IMR-90 (cell line): ENCODE measurements at regions not wholly inside any gene's neighbourhood (a gene's known extent, or its start where the extent isn't known, plus 50 kb on each side); places are given as distances from the start of the nearest gene placed in this dataset.

Experiments
- ATAC-seq: fragments of 200-7000 bp; cut with Tn5 transposase; 2 replicates; pipeline ENCODE4 v1.9.1; 2020; ENCODE audit warnings: low read depth, mild to moderate bottlenecking, moderate library complexity
- BruUV-seq: library from RNA; stranded (reverse); fragments of 400-500 nt; replicated peaks from 2 replicates; lab custom pipeline; 2021; lab: Mats Ljungman, UMichigan
- CTCF ChIA-PET: fragments of 300-600 bp; formaldehyde crosslinking; extraction: SDS; loops from one replicate; lab custom pipeline; 2021; ENCODE audit warnings: antibody characterized with exemption; lab: Yijun Ruan, JAX
- POLR2A ChIA-PET: fragments of 300-600 bp; sonication (Branson Sonifier 250); formaldehyde crosslinking; loops from one replicate; lab custom pipeline; 2022; ENCODE audit warnings: antibody characterized with exemption; ENCODE audit not compliant: unreplicated experiment; lab: Charles Lee
- DNase-seq: peaks from one replicate; pipeline ENCODE4 v3.0.0; 2013
- H2AFZ ChIP-seq: replicated peaks from 2 replicates; pipeline ENCODE3; 2013; ENCODE audit warnings: low read length, mild to moderate bottlenecking; ENCODE audit not compliant: poor library complexity
- H2AK5ac ChIP-seq: 2 replicates; pipeline ENCODE4 v1.6.1; 2013; ENCODE audit warnings: low read depth, low read length, inconsistent platforms
- H2AK9ac ChIP-seq: replicated peaks from 2 replicates; pipeline ENCODE3; 2013; ENCODE audit warnings: mild to moderate bottlenecking, low read depth, low read length, moderate library complexity; ENCODE audit not compliant: poor library complexity
- H2BK120ac ChIP-seq: 2 replicates; pipeline ENCODE4 v1.6.1; 2013; ENCODE audit warnings: low read depth, low read length, inconsistent platforms
- H2BK15ac ChIP-seq: 3 replicates; pipeline ENCODE4 v1.6.1; 2013; ENCODE audit warnings: low read depth, low read length, inconsistent platforms
- H2BK20ac ChIP-seq: 2 replicates; pipeline ENCODE4 v1.6.1; 2013; ENCODE audit warnings: low read depth, mild to moderate bottlenecking, inconsistent platforms, low read length, moderate library complexity
- H2BK5ac ChIP-seq: 2 replicates; pipeline ENCODE4 v1.6.1; 2013; ENCODE audit warnings: mild to moderate bottlenecking, low read depth, low read length, inconsistent platforms; ENCODE audit not compliant: poor library complexity, severe bottlenecking
- H3K14ac ChIP-seq: replicated peaks from 2 replicates; pipeline ENCODE4 v1.6.1; 2013; ENCODE audit warnings: low read depth, low read length, inconsistent platforms
- H3K18ac ChIP-seq: 2 replicates; pipeline ENCODE4 v1.6.1; 2013; ENCODE audit warnings: low read depth, low read length, control low read depth
- H3K23ac ChIP-seq: 2 replicates; pipeline ENCODE4 v1.6.1; 2013; ENCODE audit warnings: low read depth, low read length, inconsistent platforms
- H3K27ac ChIP-seq: 2 replicates; pipeline ENCODE4 v1.5.1; 2013; ENCODE audit warnings: mild to moderate bottlenecking, control low read depth, low read length; ENCODE audit not compliant: insufficient read depth
- H3K27me3 ChIP-seq: 2 replicates; pipeline ENCODE4 v1.6.1; 2013; ENCODE audit warnings: low read length; ENCODE audit not compliant: control insufficient read depth, insufficient read depth
- H3K36me3 ChIP-seq: 2 replicates; pipeline ENCODE4 v1.6.1; 2013; ENCODE audit warnings: low read length, mixed read lengths; ENCODE audit not compliant: control insufficient read depth, insufficient read depth
- H3K4ac ChIP-seq: 2 replicates; pipeline ENCODE4 v1.6.1; 2013; ENCODE audit warnings: low read depth, low read length, inconsistent platforms
- H3K4me1 ChIP-seq: 2 replicates; pipeline ENCODE4 v1.6.1; 2013; ENCODE audit warnings: low read length, mixed read lengths; ENCODE audit not compliant: control insufficient read depth, insufficient read depth
- H3K4me2 ChIP-seq: 2 replicates; pipeline ENCODE4 v1.6.1; 2013; ENCODE audit warnings: low read depth, mild to moderate bottlenecking, control low read depth, low read length, moderate library complexity
- H3K4me3 ChIP-seq: 2 replicates; pipeline ENCODE4 v1.5.1; 2013; ENCODE audit warnings: low read depth, mild to moderate bottlenecking, control low read depth, low read length, moderate library complexity; ENCODE audit not compliant: insufficient read depth
- H3K56ac ChIP-seq: 2 replicates; pipeline ENCODE4 v1.6.1; 2013; ENCODE audit warnings: low read length, inconsistent platforms; ENCODE audit not compliant: insufficient read depth; ENCODE audit errors: extremely low read depth
- H3K79me1 ChIP-seq, 2 experiments: 2 replicates each; pipeline ENCODE4 v1.6.1; 2013; ENCODE audit warnings: low read length in 2 of 2, inconsistent platforms in 1 of 2, low read depth in 1 of 2
- H3K9ac ChIP-seq: 2 replicates; pipeline ENCODE4 v1.6.1; 2013; ENCODE audit warnings: low read depth, low read length, control low read depth
- H3K9me1 ChIP-seq: 2 replicates; pipeline ENCODE4 v1.6.1; 2013; ENCODE audit warnings: low read length, inconsistent platforms; ENCODE audit not compliant: insufficient read depth
- H3K9me3 ChIP-seq: 2 replicates; pipeline ENCODE4 v1.6.1; 2013; ENCODE audit warnings: low read length; ENCODE audit not compliant: control insufficient read depth, insufficient read depth
- H4K20me1 ChIP-seq: 2 replicates; pipeline ENCODE4 v1.6.1; 2013; ENCODE audit warnings: low read length, inconsistent platforms; ENCODE audit not compliant: insufficient read depth
- H4K5ac ChIP-seq: 2 replicates; pipeline ENCODE4 v1.6.1; 2013; ENCODE audit warnings: mild to moderate bottlenecking, low read depth, low read length, control low read depth
- H4K8ac ChIP-seq, 2 experiments: 2 replicates each; pipeline ENCODE4 v1.6.1; 2013; ENCODE audit warnings: low read depth in 2 of 2, low read length in 2 of 2, control low read depth in 1 of 2, inconsistent platforms in 1 of 2
- H4K91ac ChIP-seq: 2 replicates; pipeline ENCODE4 v1.6.1; 2013; ENCODE audit warnings: low read depth, low read length, inconsistent platforms; ENCODE audit not compliant: insufficient read depth
- BHLHE40 ChIP-seq: fragments of 150-350 bp; IDR thresholded peaks from 2 replicates; pipeline ENCODE4 v1.6.1; 2016; ENCODE audit warnings: mild to moderate bottlenecking, low read depth, low read length
- CEBPB ChIP-seq: IDR thresholded peaks from 2 replicates; pipeline ENCODE4 v1.6.1; 2012; ENCODE audit warnings: low read depth, low read length, improper control_type of control experiment
- FOS ChIP-seq: fragments of 150-350 bp; IDR thresholded peaks from 2 replicates; pipeline ENCODE4 v1.6.1; 2016; ENCODE audit warnings: low read depth, low read length
- MAZ ChIP-seq: IDR thresholded peaks from 2 replicates; pipeline ENCODE4 v1.6.1; 2012; ENCODE audit warnings: low read depth, mild to moderate bottlenecking, low read length, improper control_type of control experiment, moderate library complexity, borderline replicate concordance
- MXI1 ChIP-seq: IDR thresholded peaks from 2 replicates; pipeline ENCODE4 v1.6.1; 2012; ENCODE audit warnings: low read depth, mild to moderate bottlenecking, low read length, moderate library complexity, borderline replicate concordance
- SMC3 ChIP-seq: fragments of 150-350 bp; IDR thresholded peaks from 2 replicates; pipeline ENCODE4 v1.6.1; 2016; ENCODE audit warnings: low read depth, mild to moderate bottlenecking, antibody characterized with exemption, low read length, moderate library complexity
- USF2 ChIP-seq: fragments of 150-350 bp; IDR thresholded peaks from 2 replicates; pipeline ENCODE4 v1.6.1; 2017; ENCODE audit warnings: mild to moderate bottlenecking, antibody characterized with exemption, low read length, low read depth
- WGBS, 2 experiments: methylation state at CpG; one replicate each; pipeline versions ENCODE4 v1.1.5 to v1.1.7; 2013; ENCODE audit warnings: missing lambda C conversion rate in 2 of 2; ENCODE audit not compliant: insufficient read length in 1 of 2; ENCODE audit errors: extremely low coverage in 2 of 2; 5-methylcytosine and 5-hydroxymethylcytosine counted together
- dilution Hi-C: fragments of 300-500 bp; cut with HindIII; formaldehyde crosslinking; loops from one replicate; pipeline ENCODE4 v1.14.3; 2018; ENCODE audit warnings: low sequenced_read_pairs; ENCODE audit not compliant: unreplicated experiment
- in situ Hi-C: fragments of 300-500 bp; cut with MboI; formaldehyde crosslinking; loops from 3 replicates; pipeline ENCODE4 v1.14.3; 2019; ENCODE audit warnings: low sequenced_read_pairs, inconsistent platforms, mixed read lengths
- intact Hi-C: fragments of 100-400 bp; cut with micrococcal nuclease; formaldehyde crosslinking; loops from 2 replicates; pipeline ENCODE4 v1.10.0; 2022
- TF ChIP-seq, protein P1 (sequence below): fragments of 150-350 bp; IDR thresholded peaks from 2 replicates; pipeline ENCODE4 v1.6.1; 2016; ENCODE audit warnings: low read depth, mild to moderate bottlenecking, low read length, moderate library complexity, borderline replicate concordance

DNA sequence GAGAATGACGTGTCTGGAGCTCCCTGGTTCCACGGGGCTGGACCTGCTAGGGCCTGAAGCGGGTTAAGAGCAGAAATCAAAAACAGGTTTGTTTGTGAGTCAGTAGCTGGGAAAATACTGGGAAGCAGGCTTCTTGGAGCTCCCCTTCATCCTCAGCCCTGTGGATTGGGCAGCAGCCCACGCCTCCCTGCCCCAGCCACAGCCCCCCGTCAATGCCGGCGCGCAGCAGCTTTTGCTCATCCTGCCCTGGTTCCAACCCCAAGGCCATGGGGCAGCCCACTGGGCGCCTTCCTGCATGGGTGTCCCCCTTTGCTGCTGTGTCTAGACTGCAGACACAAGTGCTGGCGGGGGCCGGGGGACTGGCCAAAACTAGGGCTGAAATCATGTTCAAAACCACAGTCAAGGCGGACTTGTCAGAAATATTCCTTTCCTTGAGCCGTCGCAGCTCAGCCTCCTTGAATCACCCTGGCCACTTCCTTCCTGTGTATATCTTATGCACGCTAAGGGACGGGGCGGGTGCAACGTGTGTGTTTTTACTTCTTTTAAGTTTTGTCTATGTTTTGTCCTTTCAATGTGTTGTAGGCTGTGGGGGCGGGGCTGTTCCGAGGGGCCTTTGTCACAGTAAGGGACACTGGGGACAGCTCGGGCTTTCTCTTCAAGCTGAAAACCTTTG, 108.1 kb downstream of the KLF13 start:
- Histone ChIP-seq H2BK120ac (peak overlapping the region; percentile 91), H3K36me3 (no peaks in the 10 kb centered on the region), H3K4me2 (peak overlapping the region; percentile 54), H2AK9ac (peak overlapping the region; percentile 76), H3K27me3 (no peaks in the 10 kb centered on the region), H3K23ac (peak overlapping the region; percentile 85), H3K9me3 (no peaks in the 10 kb centered on the region), H3K4me3 (no peak overlapping the region), H3K79me1 (no peaks in the 10 kb centered on the region), H2AK5ac (peak overlapping the region; percentile 92), H4K8ac (peak overlapping the region; percentile 39 to 83), H3K9ac (peak overlapping the region; percentile 31), H4K5ac (peak overlapping the region; percentile 60), H2AFZ (peak overlapping the region; percentile 86), H3K18ac (peak overlapping the region; percentile 45), H2BK5ac (peak overlapping the region; percentile 76), H3K27ac (peak overlapping the region; percentile 72), H2BK20ac (peak overlapping the region; percentile 89), H4K20me1 (no peaks in the 10 kb centered on the region), H3K14ac (peak overlapping the region; percentile 76), H4K91ac (peak overlapping the region; percentile 81), H3K4ac (peak overlapping the region; percentile 94), H3K56ac (peak overlapping the region; percentile 67; the same call in 1 of the 2 replicates), H3K4me1 (peaks cover 14% of the 10 kb centered on the region), H2BK15ac (peak overlapping the region; percentile 87; the same call in 2 of the 3 replicates), H3K9me1 (peaks cover 13% of the 10 kb centered on the region)
- BruUV-seq, result no TSS peak
- no peak for TF ChIP-seq USF2
- peak; percentile 19; the same call in 1 of the 2 replicates for TF ChIP-seq MXI1
- TF ChIP-seq, protein P1, sequence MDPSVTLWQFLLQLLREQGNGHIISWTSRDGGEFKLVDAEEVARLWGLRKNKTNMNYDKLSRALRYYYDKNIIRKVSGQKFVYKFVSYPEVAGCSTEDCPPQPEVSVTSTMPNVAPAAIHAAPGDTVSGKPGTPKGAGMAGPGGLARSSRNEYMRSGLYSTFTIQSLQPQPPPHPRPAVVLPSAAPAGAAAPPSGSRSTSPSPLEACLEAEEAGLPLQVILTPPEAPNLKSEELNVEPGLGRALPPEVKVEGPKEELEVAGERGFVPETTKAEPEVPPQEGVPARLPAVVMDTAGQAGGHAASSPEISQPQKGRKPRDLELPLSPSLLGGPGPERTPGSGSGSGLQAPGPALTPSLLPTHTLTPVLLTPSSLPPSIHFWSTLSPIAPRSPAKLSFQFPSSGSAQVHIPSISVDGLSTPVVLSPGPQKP, result no peak
- TF ChIP-seq SMC3, result no peak
- TF ChIP-seq CEBPB, result peak; percentile 13; the same call in 1 of the 2 replicates
- TF ChIP-seq MAZ, result peak; percentile 62
- TF ChIP-seq FOS, result peak; percentile 59
- peak; percentile 47 for TF ChIP-seq BHLHE40
- dilution Hi-C loops (no loop called here), in situ Hi-C loops (loop anchor here (5.0 kb wide), 1 partner anchor 32 kb away; no protein-coding TSS in a partner anchor), intact Hi-C loops (loop anchor here (1.0 to 2.0 kb wide), 2 partner anchors 68 to 108 kb away; partner anchors contain the start of gene KLF13)
- ChIA-PET POLR2A (interaction anchor here (0.8 kb wide), 1 partner anchor 22 kb away, joined by 7 read pairs; no protein-coding TSS in a partner anchor), CTCF (interaction anchor here (0.6 to 2.2 kb wide), 15 partner anchors 20 to 575 kb away, joined by 3 to 6 read pairs (median 4); partner anchors contain the start of gene KLF13)
- ATAC-seq (peak; percentile 83), DNase-seq (peak; percentile 93)
- 13% methylated on average over 11 of the region's 21 CpGs; no CpG with 5 or more reads in 1 of the 2 experiments for WGBS, 2 experiments
